NCI-H1417 treated with DMSO at 0.1 percent for 48 hours (cell line): ENCODE measurements at regions not wholly inside any gene's neighbourhood (a gene's known extent, or its start where the extent isn't known, plus 50 kb on each side); places are given as distances from the start of the nearest gene placed in this dataset.
"Not testable (repeated sequence)": the region's sequence is repeated elsewhere in the genome, so short reads cannot be mapped to it uniquely, and the experiment has no call there.

Experiments
- DNase-seq: peaks from one replicate; lab custom pipeline; 2025; lab: John Stamatoyannopoulos, UW

GRCh38 chr2:149860276-149860921, 272.8 kb upstream of the MMADHC start:
- no peak for DNase-seq

- DNase-seq = no peak
Measured at GRCh38 chr2:149858901-149859634, 271.5 kb upstream of the MMADHC start.

- no peak for DNase-seq
Measured at GRCh38 chr2:149858216-149858615, 270.6 kb upstream of the MMADHC start.

GRCh38 chr2:149857344-149857743, 269.8 kb upstream of the MMADHC start:
- no peak for DNase-seq

GRCh38 chr2:149855859-149856258, 268.3 kb upstream of the MMADHC start:
- DNase-seq = not testable (repeated sequence)

- no peak for DNase-seq
Measured at GRCh38 chr2:149849591-149849990, 262.0 kb upstream of the MMADHC start.

- no peak for DNase-seq
Measured at GRCh38 chr2:149849136-149849535, 261.6 kb upstream of the MMADHC start.

GRCh38 chr2:149841396-149841795, 253.8 kb upstream of the MMADHC start:
- no peak for DNase-seq

- DNase-seq = no peak
Measured at GRCh38 chr2:149832324-149832723, 244.7 kb upstream of the MMADHC start.

GRCh38 chr2:149828520-149829210, 241.1 kb upstream of the MMADHC start:
- DNase-seq = no peak

GRCh38 chr2:149827585-149828126, 240.1 kb upstream of the MMADHC start:
- no peak for DNase-seq

GRCh38 chr2:149826471-149827125, 239.0 kb upstream of the MMADHC start:
- no peak for DNase-seq

GRCh38 chr2:149825473-149825872, 237.9 kb upstream of the MMADHC start:
- DNase-seq = no peak

GRCh38 chr2:149824136-149824535, 236.6 kb upstream of the MMADHC start:
- no peak for DNase-seq

- DNase-seq = no peak
Measured at GRCh38 chr2:149819356-149819957, 231.9 kb upstream of the MMADHC start.

- no peak for DNase-seq
Measured at GRCh38 chr2:149816756-149817551, 229.4 kb upstream of the MMADHC start.

- DNase-seq = no peak
Measured at GRCh38 chr2:149815941-149816340, 228.4 kb upstream of the MMADHC start.

- DNase-seq = no peak
Measured at GRCh38 chr2:149814901-149815300, 227.3 kb upstream of the MMADHC start.

GRCh38 chr2:149814049-149814448, 226.5 kb upstream of the MMADHC start:
- DNase-seq = no peak

- DNase-seq = no peak
Measured at GRCh38 chr2:149808556-149808955, 221.0 kb upstream of the MMADHC start.

- no peak for DNase-seq
Measured at GRCh38 chr2:149806651-149807050, 219.1 kb upstream of the MMADHC start.
